ENCODE measurements at regions not wholly inside any gene's neighbourhood (a gene's known extent, or its start where the extent isn't known, plus 50 kb on each side); places are given as distances from the start of the nearest gene placed in this dataset.

- Histone ChIP-seq H3K27ac (no peak overlapping the region), H2AFZ (no peak overlapping the region), H3K9me2 (ENCODE audit: insufficient read depth) (no peaks in the 10 kb centered on the region), H3K27me3 (ENCODE audit: insufficient read depth, low read depth) (peaks cover 99% of the 10 kb centered on the region), H4K20me1 (ENCODE audit: insufficient read depth) (no peaks in the 10 kb centered on the region; the same call in 1 of the 2 replicates), H3K4me2 (no peak overlapping the region), H3K79me2 (ENCODE audit: low read depth) (no peaks in the 10 kb centered on the region), H3K4me1 (replicated peaks; ENCODE audit: insufficient read depth) (no peaks in the 10 kb centered on the region), H3K4me3 (no peak overlapping the region), H3F3A (ENCODE audit: insufficient read depth, low read depth) (no peaks in the 10 kb centered on the region), H3K9me3 (ENCODE audit: insufficient read depth, low read depth) (no peaks in the 10 kb centered on the region), H3K36me3 (ENCODE audit: low read depth) (no peaks in the 10 kb centered on the region)
- intact Hi-C loops (cut with micrococcal nuclease; ENCODE audit: unreplicated experiment) = no loop called here
- no peak for TF ChIP-seq CTCF (conservative IDR thresholded peaks at IDR 0.05)
- no peak for TF ChIP-seq EZH2 (IDR thresholded peaks at IDR 0.05; ENCODE audit: low read depth)
- CTCF ChIA-PET = no interaction called here
- no TSS peak for BruUV-seq (replicated peaks)
- POLR2A ChIA-PET (ENCODE audit: unreplicated experiment) = no interaction called here
- DNase-seq = no peak
Observed at GRCh38 chr11:119809346-119809745, 80.3 kb upstream of the NECTIN1 start.

- intact Hi-C loops (cut with micrococcal nuclease; ENCODE audit: unreplicated experiment) = no loop called here
- POLR2A ChIA-PET (ENCODE audit: unreplicated experiment) = no interaction called here
- TF ChIP-seq EZH2 (IDR thresholded peaks at IDR 0.05; ENCODE audit: low read depth) (no peak), CTCF (conservative IDR thresholded peaks at IDR 0.05) (no peak)
- BruUV-seq (replicated peaks) = no TSS peak
- DNase-seq = no peak
- Histone ChIP-seq H4K20me1 (ENCODE audit: insufficient read depth) (no peaks in the 10 kb centered on the region; the same call in 1 of the 2 replicates), H2AFZ (no peak overlapping the region), H3K4me3 (no peak overlapping the region), H3K27me3 (ENCODE audit: insufficient read depth, low read depth) (peaks cover 100% of the 10 kb centered on the region), H3K9me2 (ENCODE audit: insufficient read depth) (no peaks in the 10 kb centered on the region), H3F3A (ENCODE audit: insufficient read depth, low read depth) (no peaks in the 10 kb centered on the region), H3K9me3 (ENCODE audit: insufficient read depth, low read depth) (no peaks in the 10 kb centered on the region), H3K27ac (no peak overlapping the region), H3K36me3 (ENCODE audit: low read depth) (no peaks in the 10 kb centered on the region), H3K4me1 (replicated peaks; ENCODE audit: insufficient read depth) (no peaks in the 10 kb centered on the region), H3K79me2 (ENCODE audit: low read depth) (no peaks in the 10 kb centered on the region), H3K4me2 (no peak overlapping the region)
- CTCF ChIA-PET = no interaction called here
Observed at GRCh38 chr11:119808407-119809185, 79.6 kb upstream of the NECTIN1 start.

- H3K4me1 ChIP-seq (replicated peaks; ENCODE audit: insufficient read depth) = no peaks in the 10 kb centered on the region
- no peaks in the 10 kb centered on the region for H3K9me2 ChIP-seq (ENCODE audit: insufficient read depth)
- no peaks in the 10 kb centered on the region for H3K9me3 ChIP-seq (ENCODE audit: insufficient read depth, low read depth)
- ChIA-PET POLR2A (ENCODE audit: unreplicated experiment) (no interaction called here), CTCF (no interaction called here)
- no peak for DNase-seq
- no TSS peak for BruUV-seq (replicated peaks)
- no peaks in the 10 kb centered on the region for H3F3A ChIP-seq (ENCODE audit: insufficient read depth, low read depth)
- no peak overlapping the region for H3K4me3 ChIP-seq
- H3K27ac ChIP-seq = no peak overlapping the region
- no peaks in the 10 kb centered on the region; the same call in 1 of the 2 replicates for H4K20me1 ChIP-seq (ENCODE audit: insufficient read depth)
- no peaks in the 10 kb centered on the region for H3K36me3 ChIP-seq (ENCODE audit: low read depth)
- H3K79me2 ChIP-seq (ENCODE audit: low read depth) = no peaks in the 10 kb centered on the region
- peaks cover 100% of the 10 kb centered on the region for H3K27me3 ChIP-seq (ENCODE audit: insufficient read depth, low read depth)
- no peak for TF ChIP-seq EZH2 (IDR thresholded peaks at IDR 0.05; ENCODE audit: low read depth)
- no peak for TF ChIP-seq CTCF (conservative IDR thresholded peaks at IDR 0.05)
- H3K4me2 ChIP-seq = no peak overlapping the region
- H2AFZ ChIP-seq = no peak overlapping the region
- intact Hi-C loops (cut with micrococcal nuclease; ENCODE audit: unreplicated experiment) = no loop called here
Observed at GRCh38 chr11:119807841-119808240, 78.8 kb upstream of the NECTIN1 start.
